ENCODE measurements at regions not wholly inside any gene's neighbourhood (a gene's known extent, or its start where the extent isn't known, plus 50 kb on each side); places are given as distances from the start of the nearest gene placed in this dataset.
A peak's percentile ranks its signal among the peaks of the same experiment; 100 is the strongest.

DNA sequence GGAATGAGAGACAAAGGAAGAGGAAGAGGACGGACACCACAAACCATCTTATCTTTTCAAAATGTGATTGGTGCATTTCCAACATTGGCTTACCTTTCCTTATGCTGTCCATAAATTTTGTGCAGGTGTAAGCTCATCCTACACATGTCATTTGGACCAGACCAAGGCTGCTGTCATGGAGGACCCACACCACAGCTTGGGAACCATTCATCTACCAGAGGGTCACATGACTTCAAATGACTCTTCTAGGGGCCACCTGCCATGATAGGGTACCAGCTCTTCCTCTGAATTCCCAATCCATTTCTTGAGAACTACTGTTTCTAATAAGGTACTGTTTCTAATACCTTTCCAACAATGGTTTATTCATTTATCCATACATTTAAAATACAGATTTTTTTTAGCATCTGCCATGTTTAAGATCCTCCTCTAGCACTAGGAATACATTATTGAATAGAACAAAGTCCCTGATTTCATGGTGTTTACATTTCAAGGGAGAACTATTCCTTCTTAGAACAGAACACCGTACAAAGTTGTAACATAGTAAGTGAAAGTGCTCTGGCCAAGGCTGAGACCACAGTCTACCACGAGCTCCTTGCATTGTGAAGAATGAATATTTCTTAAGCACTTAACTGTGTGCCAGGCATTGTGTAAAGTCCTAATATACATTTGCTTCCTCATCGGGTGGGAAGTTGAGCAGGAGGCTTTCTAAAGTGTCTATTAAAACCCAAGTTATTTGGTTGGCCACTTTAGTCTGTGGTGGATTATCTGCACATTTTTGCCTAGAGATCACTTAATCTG is 246.1 kb upstream of the FN1 start:
- no peak for DNase-seq

DNA sequence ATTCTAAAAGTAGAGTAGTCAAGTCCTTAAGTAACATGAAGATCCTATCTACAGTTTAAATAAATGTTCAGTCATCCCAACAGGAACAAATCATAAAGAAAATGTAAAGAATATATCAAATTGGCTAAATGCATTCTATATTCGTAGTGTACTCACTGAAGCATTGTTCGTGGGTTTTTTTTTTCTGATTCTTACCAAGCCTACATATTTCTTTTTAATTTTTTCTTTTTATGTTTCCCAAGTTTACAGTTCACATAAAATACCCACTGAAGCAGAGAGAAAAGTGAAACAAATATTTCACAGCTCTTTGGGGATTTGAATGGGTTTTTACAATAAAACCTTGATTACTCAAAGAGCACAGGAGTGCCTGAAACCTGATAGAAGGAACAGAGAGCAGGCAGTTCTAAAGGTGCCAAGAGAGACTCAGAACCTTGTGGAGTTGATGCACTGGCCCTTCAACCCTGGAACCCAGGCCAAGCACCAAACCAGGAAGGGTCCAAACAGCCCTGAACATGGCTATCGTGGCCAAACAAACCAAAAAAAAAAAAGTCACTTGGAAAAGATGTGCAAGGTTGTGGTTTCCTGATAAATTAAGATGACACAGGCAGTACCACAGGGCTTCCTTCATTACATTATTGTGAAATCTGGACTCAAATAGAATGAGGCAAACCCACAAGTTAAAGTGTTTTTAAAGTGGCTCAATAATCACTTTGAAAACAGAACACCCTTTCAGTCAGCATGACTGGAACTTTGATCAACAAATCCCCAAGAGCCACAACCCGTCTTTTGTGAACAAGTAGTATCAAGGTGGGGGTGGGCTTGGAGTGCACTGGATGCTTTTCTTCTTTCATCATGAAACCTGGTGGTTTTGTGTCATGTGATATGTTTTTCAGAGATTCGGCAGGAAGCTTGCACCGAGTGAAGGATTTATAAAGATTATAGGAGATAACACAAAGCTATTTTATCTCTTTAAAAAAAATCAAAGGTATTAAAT is 245.0 kb upstream of the FN1 start:
- DNase-seq, result peak; percentile 53

DNA sequence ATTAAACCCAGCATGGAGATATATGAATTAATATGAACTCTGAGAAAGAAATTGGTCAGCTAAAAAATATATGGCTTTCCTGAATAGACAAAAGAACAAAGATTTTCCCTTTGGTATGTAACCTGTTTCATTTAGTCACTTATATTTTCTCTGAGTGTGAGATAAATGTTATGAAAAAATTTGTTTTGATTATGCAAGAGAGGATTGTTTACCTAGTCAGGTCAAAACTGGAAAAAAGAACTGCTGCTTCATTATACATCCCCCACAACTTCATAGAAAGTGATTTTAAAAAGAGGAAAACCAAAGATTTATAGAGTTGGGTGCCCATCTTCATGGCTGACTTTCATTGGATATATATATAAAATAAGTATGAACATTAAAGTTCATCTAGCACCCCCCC is 242.2 kb upstream of the FN1 start:
- no peak for DNase-seq

DNA sequence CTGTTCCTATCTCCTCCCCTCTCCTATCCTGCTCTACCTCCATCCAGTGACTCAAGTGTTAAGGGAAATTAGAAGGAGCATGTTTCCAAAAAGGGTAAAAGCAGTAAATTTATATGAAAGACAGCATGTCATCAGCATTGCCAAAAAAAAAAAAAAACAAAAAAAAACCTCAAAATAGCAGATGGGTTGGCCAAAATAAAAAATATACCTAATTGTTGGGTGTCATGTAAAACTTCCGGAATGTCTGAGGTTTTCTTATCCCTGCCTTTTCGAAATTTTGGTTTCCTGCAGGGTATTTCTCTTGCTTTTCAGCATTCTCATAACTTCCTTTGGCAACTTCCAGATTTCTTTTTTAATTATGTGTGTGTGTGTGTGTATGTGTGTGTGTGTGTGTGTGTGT is 241.6 kb upstream of the FN1 start:
- no peak for DNase-seq

DNA sequence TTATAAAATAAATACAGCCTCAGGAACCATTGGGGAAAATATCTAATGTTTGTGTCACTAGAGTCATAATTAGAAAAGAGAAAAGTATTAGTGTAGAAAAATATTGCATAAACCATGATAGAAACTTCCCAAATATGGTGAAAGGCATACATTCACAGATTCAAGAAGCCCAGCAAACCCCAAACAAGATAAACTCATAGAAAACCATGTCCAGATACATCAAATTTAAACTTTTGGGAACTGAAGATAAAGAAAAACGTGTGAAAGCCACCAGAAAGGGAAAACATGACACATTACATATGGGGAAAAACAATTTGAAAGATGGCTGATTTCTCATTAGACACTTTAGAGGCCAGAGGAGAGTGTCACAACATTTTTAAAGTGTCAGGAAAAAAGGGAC is 236.5 kb upstream of the FN1 start:
- no peak for DNase-seq

DNA sequence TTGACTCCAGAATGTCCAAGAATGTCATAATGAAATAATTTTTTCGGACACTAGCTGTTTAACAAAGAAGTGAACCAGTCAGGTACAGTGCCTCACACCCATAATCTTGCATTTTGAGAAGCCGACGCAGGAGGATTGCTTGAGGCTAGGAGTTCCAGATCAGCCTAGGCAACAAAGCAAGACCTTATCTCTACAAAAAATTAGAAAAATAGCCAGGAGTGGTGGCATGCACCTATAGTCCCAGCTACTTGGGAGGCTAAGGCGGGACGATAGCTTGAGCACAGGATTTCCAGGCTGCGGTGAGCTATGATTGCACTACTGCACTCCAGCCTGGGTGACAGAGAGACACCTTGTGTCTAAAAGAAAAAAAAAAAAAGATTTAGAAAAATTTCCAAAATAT is 235.8 kb upstream of the FN1 start:
- DNase-seq, result no peak

DNA sequence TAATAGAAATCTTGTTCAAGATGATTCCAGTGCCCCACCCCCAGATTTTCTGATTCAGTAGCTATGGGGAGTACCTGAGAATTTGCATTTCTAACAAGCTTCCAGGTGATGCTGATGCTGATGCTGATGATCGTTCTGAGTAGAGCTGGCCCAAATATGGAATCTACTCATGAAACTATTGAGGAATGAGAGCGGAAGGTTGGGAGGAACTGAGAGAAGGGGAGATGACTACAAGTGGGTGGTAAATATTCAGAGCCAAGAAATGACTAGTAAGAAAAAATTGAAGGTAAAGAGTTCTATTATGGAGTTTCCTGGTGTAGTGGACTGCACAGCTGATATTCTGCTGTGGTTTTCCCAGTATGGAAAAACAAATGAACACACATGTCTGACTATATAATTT is 235.4 kb upstream of the FN1 start:
- DNase-seq, result no peak

DNA sequence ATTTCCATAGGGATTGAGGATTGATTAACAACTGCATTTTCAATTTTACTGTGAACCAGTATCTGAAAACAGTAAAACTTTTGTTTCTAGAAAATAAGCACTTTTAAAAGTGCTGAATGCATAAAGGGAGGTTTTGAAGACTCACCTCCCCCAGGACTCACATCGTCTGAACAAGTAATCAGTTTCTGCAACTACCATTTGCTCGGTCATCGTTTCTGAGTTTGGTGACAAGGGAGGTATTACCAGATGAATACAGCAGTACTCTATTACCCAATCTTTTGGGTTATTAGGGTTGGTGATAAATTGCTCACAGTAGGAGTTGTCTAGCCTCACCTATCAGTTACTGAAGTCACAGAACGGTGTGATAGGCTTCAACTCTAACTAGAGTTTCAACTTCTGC is 234.5 kb upstream of the FN1 start:
- no peak for DNase-seq

DNA sequence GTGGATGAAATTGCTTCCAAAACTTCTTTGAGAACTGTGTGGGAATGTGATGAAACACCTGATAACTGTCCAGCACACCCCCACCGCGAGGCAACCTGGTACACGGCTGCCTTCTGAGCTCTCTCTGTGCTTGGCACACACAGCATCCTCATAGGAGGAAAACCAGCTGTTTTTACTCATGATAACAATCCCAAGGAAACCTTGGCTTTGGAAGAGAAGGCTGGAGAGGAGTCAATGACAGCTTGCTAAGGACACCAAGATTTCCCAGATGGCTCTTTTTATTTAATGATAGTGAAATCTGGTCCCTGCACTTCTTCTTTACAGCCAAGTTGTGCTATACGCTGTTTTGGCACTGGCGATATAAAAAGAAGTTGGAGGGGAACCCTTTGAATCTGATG is 232.5 kb upstream of the FN1 start:
- DNase-seq, result no peak

DNA sequence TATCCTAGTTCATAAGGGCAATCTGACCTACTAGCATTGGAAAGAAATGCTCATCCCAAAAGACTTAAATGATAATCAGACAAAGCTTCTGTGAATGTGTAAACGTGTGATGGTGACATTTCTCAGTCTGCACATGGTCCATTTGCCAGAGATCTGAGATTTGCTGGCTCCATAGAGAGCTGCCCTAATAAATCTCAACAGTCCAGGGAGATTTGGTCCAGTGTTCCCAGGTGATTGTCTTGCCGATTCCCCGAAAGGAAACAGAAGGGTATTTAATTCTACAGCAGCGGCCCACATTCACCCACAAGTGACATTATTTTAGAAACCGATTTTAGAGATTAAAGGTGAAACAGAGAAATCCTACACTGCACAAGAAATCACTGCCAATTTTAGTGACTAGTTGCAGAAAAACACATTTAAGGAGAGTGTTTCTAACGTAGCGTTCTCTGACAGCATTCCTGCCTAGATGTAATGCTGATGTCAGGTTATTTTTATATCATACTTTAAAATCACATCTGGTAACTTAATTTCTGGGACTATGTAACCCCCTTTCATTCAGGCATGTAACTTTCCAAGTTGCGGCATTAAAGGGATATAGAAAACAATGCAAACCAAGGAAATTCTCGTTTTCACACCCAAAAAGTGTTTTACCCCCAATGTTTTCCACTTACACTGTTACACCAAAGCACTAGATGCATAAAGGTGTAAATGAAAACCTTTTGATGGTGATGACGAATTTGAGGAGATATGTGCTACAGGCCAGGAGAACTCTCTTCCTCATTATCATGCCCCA is 231.9 kb upstream of the FN1 start:
- DNase-seq, result no peak

DNA sequence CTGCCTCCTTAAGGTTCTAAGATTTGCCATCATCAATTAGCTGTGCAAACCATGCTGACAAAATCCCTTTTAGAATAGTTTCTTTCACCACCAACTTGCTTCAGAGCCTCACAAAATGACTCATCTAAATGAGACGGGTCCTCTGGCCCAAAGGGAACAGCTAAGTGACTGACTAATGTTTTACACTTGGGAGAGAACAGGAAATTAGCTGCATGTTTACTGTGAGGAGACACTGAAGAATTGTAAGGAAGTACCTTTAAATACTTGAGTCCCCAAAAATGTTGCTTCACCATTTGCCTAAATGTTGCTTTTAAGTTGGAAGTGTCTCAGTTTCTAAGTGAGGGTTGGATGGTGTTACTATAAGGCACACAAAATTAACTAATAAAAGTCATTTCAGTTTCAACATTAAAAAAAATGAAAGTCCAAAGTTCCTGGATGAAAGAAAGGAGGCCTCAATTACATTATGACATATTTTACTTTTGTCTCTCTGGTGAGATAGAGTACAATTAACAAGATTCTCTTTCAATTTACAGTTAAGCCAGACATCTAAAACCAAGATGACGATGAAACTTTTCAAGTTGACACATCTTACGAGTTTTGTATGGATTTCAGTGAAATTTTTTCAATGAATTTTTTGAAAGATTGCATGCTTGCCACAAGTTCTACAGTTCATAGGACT is 229.1 kb upstream of the FN1 start:
- DNase-seq, result no peak

DNA sequence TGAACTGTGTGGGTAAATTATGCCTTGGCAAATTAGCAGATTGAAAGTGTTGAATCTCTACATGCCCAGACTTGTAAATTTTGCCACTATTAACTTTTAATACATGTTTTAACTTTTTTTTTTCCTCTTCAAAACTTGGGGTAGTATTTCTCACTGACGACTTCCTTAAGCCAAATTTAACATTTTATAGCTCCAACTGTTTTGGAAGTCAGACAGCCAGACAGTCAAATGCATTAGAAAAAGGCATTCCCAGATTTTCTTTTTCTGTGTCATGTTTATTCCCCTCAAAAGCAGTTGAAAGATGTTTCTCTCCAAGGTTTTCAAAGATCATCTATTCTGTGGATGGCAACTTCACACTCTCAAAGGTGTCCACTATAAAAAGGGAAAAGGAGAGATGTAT is 226.8 kb upstream of the FN1 start:
- no peak for DNase-seq

DNA sequence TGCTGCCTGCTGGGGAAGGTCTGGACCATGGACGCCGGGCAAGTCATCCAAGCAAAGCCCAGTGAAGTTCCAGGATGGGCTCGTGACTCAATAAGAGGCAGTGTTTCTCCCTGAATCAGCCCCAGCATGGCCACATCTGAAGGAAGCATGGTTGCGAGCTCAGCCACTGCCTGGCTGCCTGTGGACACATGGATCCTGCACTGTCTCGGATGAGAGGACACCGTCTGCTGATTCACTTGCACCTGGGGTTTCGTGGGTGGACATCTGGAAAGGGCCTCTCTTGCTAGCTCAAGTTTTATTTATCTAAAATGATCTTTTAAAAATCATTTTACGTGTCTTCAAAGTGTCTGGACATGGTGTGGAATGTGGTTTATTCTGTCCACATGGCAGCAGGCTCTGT is 224.8 kb upstream of the FN1 start:
- no peak for DNase-seq

DNA sequence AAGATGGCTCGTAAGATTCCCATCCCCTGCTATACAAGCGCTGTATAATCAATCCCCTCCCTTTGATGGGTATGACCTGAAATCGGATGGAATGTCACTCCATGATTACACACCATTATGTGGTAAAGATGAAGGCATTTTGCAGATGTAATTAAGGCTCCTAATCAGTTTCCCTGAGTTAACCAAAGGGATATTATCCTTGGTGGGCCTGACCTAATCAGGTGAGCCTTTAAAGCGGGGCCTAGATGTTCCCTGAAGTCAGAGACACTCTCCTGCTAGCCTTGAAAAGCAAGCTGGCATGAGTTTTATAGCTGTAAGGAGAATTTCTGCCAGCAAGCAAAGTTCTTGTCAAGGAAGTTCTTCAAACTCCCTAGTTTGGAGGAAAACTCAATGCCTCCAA is 223.8 kb upstream of the FN1 start:
- DNase-seq, result no peak

DNA sequence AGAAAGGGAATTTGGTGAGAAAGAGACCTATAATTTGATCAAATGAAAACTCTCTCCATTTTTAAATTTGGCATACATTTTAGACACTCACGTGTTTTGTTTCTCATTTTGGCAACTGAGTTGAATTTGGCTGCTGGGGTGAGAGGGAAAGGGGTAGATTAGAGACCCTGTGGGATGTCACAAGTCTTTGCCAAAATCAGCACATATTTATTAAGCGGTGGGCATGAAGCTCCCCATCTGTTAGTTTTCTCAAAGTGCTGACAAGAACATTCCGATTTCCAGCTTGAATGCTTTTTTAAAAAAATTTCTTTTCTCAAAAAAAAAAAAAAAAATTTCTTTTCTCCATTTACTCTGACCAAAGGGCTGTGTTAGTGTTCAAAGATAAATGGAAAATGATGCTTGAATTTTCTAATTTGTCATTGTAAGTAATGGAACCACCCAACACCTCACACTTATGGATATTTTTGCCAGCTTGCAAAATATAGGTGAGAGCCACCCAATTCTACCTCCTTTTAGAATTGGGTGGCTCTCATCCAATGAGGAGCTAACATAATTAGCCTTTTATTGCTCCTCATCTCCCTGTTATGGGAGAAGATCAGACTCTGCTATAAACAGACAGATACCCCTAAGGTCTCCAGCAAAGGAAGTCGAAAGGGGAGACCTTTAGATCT is 222.9 kb upstream of the FN1 start:
- no peak for DNase-seq

DNA sequence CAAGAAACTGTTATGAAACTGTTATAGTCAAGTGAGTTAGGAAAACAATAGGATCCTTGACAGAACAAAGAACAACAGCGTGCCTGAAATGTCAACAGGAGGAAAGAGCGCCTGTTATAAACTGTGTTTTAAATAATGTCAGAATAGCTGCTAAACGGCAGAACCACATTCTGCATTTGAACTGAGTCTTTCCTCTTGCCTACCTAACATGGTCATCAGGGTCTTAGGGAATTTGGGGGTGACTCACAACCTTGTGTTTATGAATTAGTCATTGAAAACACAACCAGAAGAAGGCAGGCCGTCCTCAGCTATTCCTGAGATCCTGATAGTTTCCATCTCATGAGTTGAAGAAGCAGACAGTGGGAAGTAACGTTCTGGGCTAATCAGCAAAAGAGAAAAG is 222.0 kb upstream of the FN1 start:
- DNase-seq, result no peak

DNA sequence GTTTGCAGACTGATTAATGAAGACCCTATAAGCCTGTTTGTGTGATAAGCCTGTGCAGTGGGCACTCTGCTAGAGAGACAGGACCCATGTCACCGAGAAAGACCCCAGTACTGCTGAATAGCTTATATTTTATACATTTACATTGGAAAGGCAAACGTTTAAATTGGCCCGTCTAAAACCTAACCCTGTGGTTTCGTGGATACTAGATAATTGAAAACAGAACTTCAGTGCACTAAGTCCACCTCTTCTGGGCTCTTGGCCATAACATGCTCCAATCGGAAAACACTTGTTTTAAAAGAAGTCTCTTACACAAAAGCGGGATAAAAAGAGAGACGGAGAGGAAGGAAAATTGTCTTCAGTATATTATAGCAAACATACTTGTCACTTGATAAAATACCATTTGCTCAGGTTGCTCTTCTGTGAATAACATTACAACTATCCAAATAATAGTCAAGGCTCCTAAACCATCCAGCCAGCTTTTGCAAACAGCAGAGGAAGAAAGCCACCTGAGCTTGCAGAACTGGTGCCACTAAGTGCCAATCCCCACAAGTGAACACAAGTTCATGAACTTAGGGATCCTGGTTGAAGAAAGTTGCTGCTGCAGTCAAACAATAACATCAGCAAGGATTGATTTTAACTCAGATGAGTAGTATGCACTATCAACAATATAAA is 218.4 kb upstream of the FN1 start:
- no peak for DNase-seq

DNA sequence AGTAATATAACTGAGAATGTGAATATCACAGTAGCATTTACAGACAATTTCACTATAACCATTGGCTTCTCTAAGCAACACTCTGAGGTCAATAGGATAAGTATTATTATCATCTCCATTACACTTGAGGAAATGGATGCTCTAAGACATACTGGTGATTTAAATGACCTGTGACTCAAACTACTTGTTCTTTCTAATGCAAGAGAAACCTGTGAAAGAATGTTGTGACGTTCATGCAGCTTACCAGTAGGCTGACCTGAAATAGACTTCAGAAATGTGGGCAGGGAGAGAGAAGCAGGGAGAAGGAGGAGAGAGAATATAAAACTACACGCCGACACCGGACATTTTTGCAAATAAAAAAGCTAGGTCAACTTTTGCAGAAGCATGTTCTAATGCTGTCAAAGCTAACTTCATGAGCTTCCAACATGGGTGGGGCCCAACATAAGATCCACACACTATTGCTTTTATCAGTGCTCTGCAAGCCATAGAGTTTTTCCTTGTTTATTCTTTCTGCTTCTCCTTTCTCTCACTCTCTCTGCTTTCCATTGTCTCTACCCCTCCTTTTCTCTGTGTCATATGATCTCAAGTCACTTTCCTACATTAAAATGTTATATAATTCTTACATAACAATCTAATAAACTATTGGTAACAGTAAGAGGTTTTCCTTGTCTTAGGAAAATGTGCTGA is 217.6 kb upstream of the FN1 start:
- DNase-seq, result no peak

DNA sequence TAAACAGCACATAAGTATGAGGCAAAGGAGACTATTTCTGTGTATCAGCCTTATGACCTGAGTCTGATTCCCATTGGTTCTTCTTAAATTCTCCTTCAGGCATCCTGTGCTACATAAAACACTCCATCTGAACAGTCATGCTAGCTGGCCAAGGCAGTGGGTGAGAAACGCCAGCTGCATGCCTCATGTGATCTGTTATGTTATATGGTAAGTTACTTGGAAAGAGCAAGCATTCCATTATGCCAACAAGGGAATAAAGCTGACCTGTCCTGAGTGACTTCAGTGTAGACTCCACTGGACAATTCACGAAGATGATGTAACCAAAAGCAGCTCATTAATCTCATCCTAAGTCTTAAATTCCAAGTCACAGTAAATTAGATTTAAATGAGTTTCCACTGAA is 216.5 kb upstream of the FN1 start:
- no peak for DNase-seq

DNA sequence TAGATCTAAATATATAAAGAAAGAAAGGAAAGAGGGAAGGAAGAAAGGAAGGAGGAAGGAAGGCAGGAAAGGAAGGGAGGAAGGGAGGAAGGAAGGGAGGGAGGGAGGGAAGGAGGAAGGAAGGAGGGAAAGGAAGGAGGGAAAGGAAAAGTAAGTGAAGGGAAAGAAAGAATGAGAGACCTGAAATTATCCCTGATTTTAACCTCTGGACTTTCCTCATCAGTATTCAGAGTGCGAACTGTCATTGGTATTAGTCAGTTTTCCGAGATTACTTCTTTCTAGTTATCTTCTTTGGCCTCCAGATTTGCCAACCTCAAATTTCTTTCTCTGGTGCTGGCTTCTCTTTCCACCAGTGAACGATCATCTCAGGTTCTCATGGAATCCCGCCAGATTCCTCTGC is 215.5 kb upstream of the FN1 start:
- DNase-seq, result no peak

Data from DMS153 (cell line).